K562 (cell line): ENCODE measurements at regions not wholly inside any gene's neighbourhood (a gene's known extent, or its start where the extent isn't known, plus 50 kb on each side); places are given as distances from the start of the nearest gene placed in this dataset.
A peak's percentile ranks its signal among the peaks of the same experiment; 100 is the strongest.
"Not testable (repeated sequence)": the region's sequence is repeated elsewhere in the genome, so short reads cannot be mapped to it uniquely, and the experiment has no call there.

ENCODE experiments used
- ATAC-seq: fragments of 200-7000 bp; cut with Tn5 transposase; 3 replicates; pipeline ENCODE4 v1.9.1; 2020; ENCODE audit warnings: moderate library complexity
- BruUV-seq: library from RNA; stranded (reverse); fragments of 400-500 nt; replicated peaks from 2 replicates; lab custom pipeline; 2021; lab: Mats Ljungman, UMichigan
- CTCF ChIA-PET: fragments of 300-600 bp; formaldehyde crosslinking; extraction: SDS; loops from one replicate; lab custom pipeline; 2021; ENCODE audit warnings: low intra/inter-chr PET ratio; lab: Yijun Ruan, JAX
- POLR2A ChIA-PET: fragments of 300-600, 350-650 bp; sonication (Branson Sonifier 250); formaldehyde crosslinking; extraction: SDS; loops from one replicate; lab custom pipeline; 2021; ENCODE audit warnings: antibody characterized with exemption, inconsistent platforms; lab: Yijun Ruan, JAX
- DNase-seq, 4 experiments: peaks; one replicate each; pipeline versions ENCODE4 v3.0.0 to v3.0.0-alpha.2; 2011 to 2018; ENCODE audit warnings: low spot score in 3 of 4, mixed read lengths in 3 of 4; ENCODE audit errors: extremely low read depth in 1 of 4
- FAIRE-seq: peaks from 2 replicates; lab custom pipeline; 2011; peaks lifted over from hg19 to GRCh38; lab: Jason Lieb, UNC
- H2AFZ ChIP-seq: 2 replicates; pipeline ENCODE4 v1.6.0; 2011; ENCODE audit warnings: low read depth, low read length, control low read depth, inconsistent platforms
- H3K27ac ChIP-seq: fragments of 200-600 bp; 3 replicates; pipeline ENCODE4 v1.8.0; 2011; ENCODE audit warnings: low read depth, mild to moderate bottlenecking, control low read depth, inconsistent platforms, low read length, moderate library complexity, mixed read lengths; ENCODE audit errors: extremely low read depth
- H3K27me3 ChIP-seq, 2 experiments: fragments of 300-600 bp in 1 of 2; 2 replicates in 1 of 2; 3 replicates in 1 of 2; pipeline versions ENCODE4 v1.6.0 to v1.8.0; 2011; ENCODE audit warnings: inconsistent platforms in 2 of 2, low read length in 2 of 2, mild to moderate bottlenecking in 1 of 2, mixed read lengths in 1 of 2, moderate library complexity in 1 of 2; ENCODE audit not compliant: control insufficient read depth in 2 of 2, insufficient read depth in 2 of 2
- H3K36me3 ChIP-seq: fragments of 300-600 bp; 3 replicates; pipeline ENCODE4 v1.8.0; 2011; ENCODE audit warnings: mild to moderate bottlenecking, low read length, inconsistent platforms; ENCODE audit not compliant: control insufficient read depth, insufficient read depth
- H3K4me1 ChIP-seq, 2 experiments: fragments of 200-600 bp in 1 of 2; replicated peaks in 1 of 2; 2 replicates in 1 of 2; 3 replicates in 1 of 2; pipeline versions ENCODE4 v1.5.1 to v1.8.0; 2011; ENCODE audit warnings: inconsistent platforms in 2 of 2, low read length in 2 of 2, mild to moderate bottlenecking in 1 of 2, mixed read lengths in 1 of 2, moderate library complexity in 1 of 2; ENCODE audit not compliant: control insufficient read depth in 2 of 2, insufficient read depth in 2 of 2
- H3K4me2 ChIP-seq: 2 replicates; pipeline ENCODE4 v1.6.1; 2011; ENCODE audit warnings: low read length, control low read depth, inconsistent platforms, mixed read lengths; ENCODE audit not compliant: insufficient read depth
- H3K4me3 ChIP-seq: fragments of 200-600 bp; sonication (generic), shearing (Covaris generic); 2 replicates; pipeline ENCODE4 v1.5.1; 2016; ENCODE audit warnings: control low read depth, inconsistent platforms
- H3K79me2 ChIP-seq: fragments of 200-600 bp; 3 replicates; pipeline ENCODE4 v1.8.0; 2011; ENCODE audit warnings: low read length, inconsistent platforms; ENCODE audit not compliant: control insufficient read depth, insufficient read depth
- H3K9ac ChIP-seq, 2 experiments: 2 replicates each; pipeline versions ENCODE4 v1.6.0 to v1.6.1; 2011; ENCODE audit warnings: low read depth in 2 of 2, low read length in 2 of 2, control low read depth in 1 of 2, inconsistent platforms in 1 of 2, mild to moderate bottlenecking in 1 of 2, mixed read lengths in 1 of 2; ENCODE audit not compliant: insufficient read depth in 1 of 2
- H3K9me1 ChIP-seq: one replicate; pipeline ENCODE4 v1.6.0; 2011; ENCODE audit warnings: inconsistent platforms, mild to moderate bottlenecking, low read length, moderate library complexity; ENCODE audit not compliant: control insufficient read depth, insufficient read depth
- H3K9me3 ChIP-seq: replicated peaks from 2 replicates; pipeline ENCODE4 v1.5.1; 2011; ENCODE audit warnings: low read depth, low read length, inconsistent platforms; ENCODE audit not compliant: control insufficient read depth, insufficient read depth
- H4K20me1 ChIP-seq: replicated peaks from 2 replicates; pipeline ENCODE4 v1.6.1; 2011; ENCODE audit warnings: low read length, inconsistent platforms, mixed read lengths; ENCODE audit not compliant: control insufficient read depth, insufficient read depth
- ADNP ChIP-seq: fragments of 200-800 bp; sonication (Bioruptor generic); IDR thresholded peaks from 2 replicates; pipeline ENCODE4 v1.6.1; 2016; ENCODE audit warnings: missing genetic modification characterization, missing compliant biosample characterization
- TOE1 ChIP-seq, 2 experiments: fragments of 450-650 bp in 1 of 2; sonication (generic) in 1 of 2; formaldehyde crosslinking in 1 of 2; IDR thresholded peaks; 2 replicates each; pipeline versions ENCODE4 v1.7.1 to v1.8.0; 2016 to 2022; ENCODE audit warnings: borderline replicate concordance in 2 of 2, mild to moderate bottlenecking in 2 of 2, antibody characterized with exemption in 1 of 2, inconsistent platforms in 1 of 2, low read depth in 1 of 2, missing genetic modification reagents in 1 of 2, moderate library complexity in 1 of 2
- ZKSCAN8 ChIP-seq: fragments of 200-800 bp; sonication (Bioruptor generic); IDR thresholded peaks from 2 replicates; pipeline ENCODE4 v1.6.1; 2016; ENCODE audit warnings: missing genetic modification characterization, missing compliant biosample characterization
- WGBS: fragments of 100-300 bp; shearing (Covaris generic); methylation state at CpG from one replicate; pipeline ENCODE4 v1.1.6; 2016; ENCODE audit warnings: low coverage, mixed read lengths; ENCODE audit not compliant: insufficient coverage; ENCODE audit errors: missing lambda C conversion rate; 5-methylcytosine and 5-hydroxymethylcytosine counted together
- in situ Hi-C: fragments of 300-500 bp; cut with MboI; formaldehyde crosslinking; loops from 4 replicates; pipeline ENCODE4 v1.15.0; 2018; ENCODE audit warnings: inconsistent platforms, mixed read lengths
- intact Hi-C: fragments of 100-400 bp; cut with micrococcal nuclease; formaldehyde crosslinking; loops from 2 replicates; pipeline ENCODE4 v1.14.2; 2022
- TF ChIP-seq, protein P1 (sequence below), 3 experiments: fragments of 200-800 bp in 1 of 3; fragments of 250-450 bp in 1 of 3; fragments of 450-650 bp in 1 of 3; sonication (Bioruptor Pico) in 1 of 3; sonication (Bioruptor generic) in 1 of 3; formaldehyde crosslinking in 1 of 3; IDR thresholded peaks; 2 replicates each; pipeline versions ENCODE4 v1.6.1 to v1.8.0; 2016 to 2022; ENCODE audit warnings: mild to moderate bottlenecking in 2 of 3, missing genetic modification characterization in 2 of 3, missing compliant biosample characterization in 1 of 3, moderate library complexity in 1 of 3

DNA sequence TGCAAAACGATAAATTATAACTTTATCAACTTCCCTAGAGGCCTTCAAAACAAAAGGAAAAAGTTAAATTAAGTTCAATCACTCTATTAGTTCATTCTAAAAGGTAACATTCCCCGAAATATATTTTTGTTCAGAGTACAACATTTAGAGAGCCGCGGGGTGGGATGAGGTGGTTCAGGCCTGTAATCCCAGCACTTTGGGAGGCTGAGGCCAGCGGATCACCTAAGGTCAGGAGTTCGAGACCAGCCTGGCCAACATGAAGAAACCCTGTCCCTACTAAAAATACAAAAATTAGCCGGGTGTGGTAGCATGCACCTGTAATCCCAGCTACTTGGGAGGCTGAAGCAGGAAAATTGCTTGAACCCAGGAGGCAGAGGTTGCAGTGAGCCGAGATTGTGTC, 60.9 kb upstream of the ZNF217 start:
- H3K9me1 ChIP-seq; CTCF ChIA-PET; H3K4me3 ChIP-seq; H4K20me1 ChIP-seq; DNase-seq; TF ChIP-seq TOE1 (CRISPR knock-in tag; IDR thresholded peaks at IDR 0.05; ENCODE audit: borderline replicate concordance, low read depth): not testable (repeated sequence)
- TF ChIP-seq TOE1 (IDR thresholded peaks at IDR 0.05; ENCODE audit: borderline replicate concordance): 0 out of 2 replicates have a peak, but pooled peaks have one; percentile 16
- TF ChIP-seq ZKSCAN8 (CRISPR knock-in tag): 0 out of 2 replicates have a peak, but pooled peaks have one; percentile 5
- peak; percentile 82 for TF ChIP-seq ADNP
- TF ChIP-seq, protein P1, sequence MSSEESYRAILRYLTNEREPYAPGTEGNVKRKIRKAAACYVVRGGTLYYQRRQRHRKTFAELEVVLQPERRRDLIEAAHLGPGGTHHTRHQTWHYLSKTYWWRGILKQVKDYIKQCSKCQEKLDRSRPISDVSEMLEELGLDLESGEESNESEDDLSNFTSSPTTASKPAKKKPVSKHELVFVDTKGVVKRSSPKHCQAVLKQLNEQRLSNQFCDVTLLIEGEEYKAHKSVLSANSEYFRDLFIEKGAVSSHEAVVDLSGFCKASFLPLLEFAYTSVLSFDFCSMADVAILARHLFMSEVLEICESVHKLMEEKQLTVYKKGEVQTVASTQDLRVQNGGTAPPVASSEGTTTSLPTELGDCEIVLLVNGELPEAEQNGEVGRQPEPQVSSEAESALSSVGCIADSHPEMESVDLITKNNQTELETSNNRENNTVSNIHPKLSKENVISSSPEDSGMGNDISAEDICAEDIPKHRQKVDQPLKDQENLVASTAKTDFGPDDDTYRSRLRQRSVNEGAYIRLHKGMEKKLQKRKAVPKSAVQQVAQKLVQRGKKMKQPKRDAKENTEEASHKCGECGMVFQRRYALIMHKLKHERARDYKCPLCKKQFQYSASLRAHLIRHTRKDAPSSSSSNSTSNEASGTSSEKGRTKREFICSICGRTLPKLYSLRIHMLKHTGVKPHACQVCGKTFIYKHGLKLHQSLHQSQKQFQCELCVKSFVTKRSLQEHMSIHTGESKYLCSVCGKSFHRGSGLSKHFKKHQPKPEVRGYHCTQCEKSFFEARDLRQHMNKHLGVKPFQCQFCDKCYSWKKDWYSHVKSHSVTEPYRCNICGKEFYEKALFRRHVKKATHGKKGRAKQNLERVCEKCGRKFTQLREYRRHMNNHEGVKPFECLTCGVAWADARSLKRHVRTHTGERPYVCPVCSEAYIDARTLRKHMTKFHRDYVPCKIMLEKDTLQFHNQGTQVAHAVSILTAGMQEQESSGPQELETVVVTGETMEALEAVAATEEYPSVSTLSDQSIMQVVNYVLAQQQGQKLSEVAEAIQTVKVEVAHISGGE (CRISPR knock-in tag; IDR thresholded peaks at IDR 0.05): peak in 1 of 3 experiments; percentile 95; a peak in 2 of 6 replicates
- TF ChIP-seq, all 486 proteins: peak for 4; not testable (repeated sequence) for 482
- TSS peak; percentile 55 for BruUV-seq
- H3K27me3 ChIP-seq, H3K36me3 ChIP-seq, POLR2A ChIA-PET, H3K4me2 ChIP-seq, H3K9me3 ChIP-seq, in situ Hi-C loops, intact Hi-C loops, H3K27ac ChIP-seq, FAIRE-seq, H3K79me2 ChIP-seq: not testable (repeated sequence)
- H3K9ac ChIP-seq: peak overlapping the region in 1 of 2 experiments; percentile 51; a peak in 2 of 4 replicates
- H2AFZ ChIP-seq: peak overlapping the region; percentile 96
- ATAC-seq: peak; percentile 6; the same call in 2 of the 3 replicates
- 42% methylated on average over 8 of the region's 8 CpGs for WGBS
- H3K4me1 ChIP-seq: peaks cover 6 to 36% of the 10 kb centered on the region in 2 experiments; a peak in 4 of 5 replicates
